ENCODE measurements at regions not wholly inside any gene's neighbourhood (a gene's known extent, or its start where the extent isn't known, plus 50 kb on each side); places are given as distances from the start of the nearest gene placed in this dataset.

GRCh38 chr9:80596579-80596978 lies 1024.8 kb downstream of the TLE4 start:
- Histone ChIP-seq H4K8ac (ENCODE audit: low read depth, low read length) (no peak overlapping the region), H2BK12ac (ENCODE audit: low read length) (no peak overlapping the region), H3K4me3 (ENCODE audit: low read length in 2 of 2) (no peak overlapping the region), H2BK5ac (ENCODE audit: low read length) (no peak overlapping the region), H3K4ac (ENCODE audit: low read length) (no peak overlapping the region), H3K9me3 (replicated peaks in 1 of 2; ENCODE audit: control insufficient read depth in 2 of 2, insufficient read depth in 1 of 2, low read depth in 1 of 2, low read length in 2 of 2) (peaks cover 0 to 4% of the 10 kb centered on the region in 2 donors), H4K91ac (ENCODE audit: low read depth, low read length, poor library complexity) (no peak overlapping the region), H2AFZ (ENCODE audit: low read length) (no peak overlapping the region), H2AK5ac (ENCODE audit: low read depth, low read length) (no peak overlapping the region), H2BK15ac (ENCODE audit: low read length) (no peak overlapping the region), H3K9ac (ENCODE audit: low read depth, low read length, poor library complexity) (no peak overlapping the region), H3K4me2 (ENCODE audit: insufficient read depth, low read length, poor library complexity, severe bottlenecking) (no peak overlapping the region), H3K27me3 (ENCODE audit: control insufficient read depth in 3 of 3, insufficient read depth in 3 of 3, low read depth in 1 of 3, low read length in 3 of 3) (no peaks in the 10 kb centered on the region), H3K18ac (ENCODE audit: low read length) (no peak overlapping the region), H3K4me1 (ENCODE audit: control insufficient read depth in 2 of 2, insufficient read depth in 1 of 2, low read depth in 1 of 2, low read length in 2 of 2) (no peaks in the 10 kb centered on the region), H3K27ac (replicated peaks; ENCODE audit: low read length) (no peak overlapping the region), H3K36me3 (replicated peaks in 1 of 2; ENCODE audit: control insufficient read depth in 2 of 2, insufficient read depth in 2 of 2, low read length in 2 of 2) (no peaks in the 10 kb centered on the region), H3K23ac (ENCODE audit: low read depth, low read length, poor library complexity) (no peak overlapping the region), H2BK120ac (ENCODE audit: low read depth, low read length) (no peak overlapping the region), H3K79me1 (ENCODE audit: low read depth, low read length) (no peaks in the 10 kb centered on the region), H3K14ac (ENCODE audit: low read length) (no peak overlapping the region)
- DNase-seq (ENCODE audit: low spot score): no peak

GRCh38 chr9:80595192-80595591 lies 1023.4 kb downstream of the TLE4 start:
- H2BK12ac ChIP-seq (ENCODE audit: low read length): no peak overlapping the region
- no peak overlapping the region for H4K8ac ChIP-seq (ENCODE audit: low read depth, low read length)
- H3K23ac ChIP-seq (ENCODE audit: low read depth, low read length, poor library complexity): no peak overlapping the region
- H3K4me1 ChIP-seq (ENCODE audit: control insufficient read depth in 2 of 2, insufficient read depth in 1 of 2, low read depth in 1 of 2, low read length in 2 of 2): no peaks in the 10 kb centered on the region
- no peak overlapping the region for H3K4ac ChIP-seq (ENCODE audit: low read length)
- no peak overlapping the region for H3K27ac ChIP-seq (replicated peaks; ENCODE audit: low read length)
- no peak overlapping the region for H2BK5ac ChIP-seq (ENCODE audit: low read length)
- no peak overlapping the region for H2AFZ ChIP-seq (ENCODE audit: low read length)
- H3K18ac ChIP-seq (ENCODE audit: low read length): no peak overlapping the region
- no peak overlapping the region for H2BK120ac ChIP-seq (ENCODE audit: low read depth, low read length)
- no peak for DNase-seq (ENCODE audit: low spot score)
- H4K91ac ChIP-seq (ENCODE audit: low read depth, low read length, poor library complexity): no peak overlapping the region
- H3K14ac ChIP-seq (ENCODE audit: low read length): no peak overlapping the region
- H3K9ac ChIP-seq (ENCODE audit: low read depth, low read length, poor library complexity): no peak overlapping the region
- no CpG with 5 or more reads among the region's 4 CpGs for WGBS, 2 donors (ENCODE audit: extremely low coverage in 2 of 2, insufficient read length in 2 of 2, insufficient replicate concordance in 1 of 2)
- H3K9me3 ChIP-seq (replicated peaks in 1 of 2; ENCODE audit: control insufficient read depth in 2 of 2, insufficient read depth in 1 of 2, low read depth in 1 of 2, low read length in 2 of 2): peaks cover 0 to 4% of the 10 kb centered on the region in 2 donors
- H2AK5ac ChIP-seq (ENCODE audit: low read depth, low read length): no peak overlapping the region
- no peaks in the 10 kb centered on the region for H3K27me3 ChIP-seq (ENCODE audit: control insufficient read depth in 3 of 3, insufficient read depth in 3 of 3, low read depth in 1 of 3, low read length in 3 of 3)
- no peak overlapping the region for H2BK15ac ChIP-seq (ENCODE audit: low read length)
- no peaks in the 10 kb centered on the region for H3K79me1 ChIP-seq (ENCODE audit: low read depth, low read length)
- H3K36me3 ChIP-seq (replicated peaks in 1 of 2; ENCODE audit: control insufficient read depth in 2 of 2, insufficient read depth in 2 of 2, low read length in 2 of 2): no peaks in the 10 kb centered on the region
- no peak overlapping the region for H3K4me2 ChIP-seq (ENCODE audit: insufficient read depth, low read length, poor library complexity, severe bottlenecking)
- no peak overlapping the region for H3K4me3 ChIP-seq (ENCODE audit: low read length in 2 of 2)

- no peak overlapping the region for H3K4me3 ChIP-seq (ENCODE audit: low read length in 2 of 2)
- no peaks in the 10 kb centered on the region for H3K27me3 ChIP-seq (ENCODE audit: control insufficient read depth in 3 of 3, insufficient read depth in 3 of 3, low read depth in 1 of 3, low read length in 3 of 3)
- no peak overlapping the region for H2BK120ac ChIP-seq (ENCODE audit: low read depth, low read length)
- H3K4ac ChIP-seq (ENCODE audit: low read length): no peak overlapping the region
- no peak overlapping the region for H2BK15ac ChIP-seq (ENCODE audit: low read length)
- peaks cover 0 to 4% of the 10 kb centered on the region in 2 donors for H3K9me3 ChIP-seq (replicated peaks in 1 of 2; ENCODE audit: control insufficient read depth in 2 of 2, insufficient read depth in 1 of 2, low read depth in 1 of 2, low read length in 2 of 2)
- no peak overlapping the region for H3K27ac ChIP-seq (replicated peaks; ENCODE audit: low read length)
- H2BK5ac ChIP-seq (ENCODE audit: low read length): no peak overlapping the region
- H4K91ac ChIP-seq (ENCODE audit: low read depth, low read length, poor library complexity): no peak overlapping the region
- H3K79me1 ChIP-seq (ENCODE audit: low read depth, low read length): no peaks in the 10 kb centered on the region
- no peak overlapping the region for H2AFZ ChIP-seq (ENCODE audit: low read length)
- H3K18ac ChIP-seq (ENCODE audit: low read length): no peak overlapping the region
- DNase-seq (ENCODE audit: low spot score): no peak
- H3K23ac ChIP-seq (ENCODE audit: low read depth, low read length, poor library complexity): no peak overlapping the region
- H3K14ac ChIP-seq (ENCODE audit: low read length): no peak overlapping the region
- peaks cover 0 to 6% of the 10 kb centered on the region in 2 donors for H3K4me1 ChIP-seq (ENCODE audit: control insufficient read depth in 2 of 2, insufficient read depth in 1 of 2, low read depth in 1 of 2, low read length in 2 of 2)
- no peak overlapping the region for H3K4me2 ChIP-seq (ENCODE audit: insufficient read depth, low read length, poor library complexity, severe bottlenecking)
- no peak overlapping the region for H4K8ac ChIP-seq (ENCODE audit: low read depth, low read length)
- H2AK5ac ChIP-seq (ENCODE audit: low read depth, low read length): no peak overlapping the region
- no peak overlapping the region for H3K9ac ChIP-seq (ENCODE audit: low read depth, low read length, poor library complexity)
- no peak overlapping the region for H2BK12ac ChIP-seq (ENCODE audit: low read length)
- H3K36me3 ChIP-seq (replicated peaks in 1 of 2; ENCODE audit: control insufficient read depth in 2 of 2, insufficient read depth in 2 of 2, low read length in 2 of 2): no peaks in the 10 kb centered on the region
These were observed 1020.6 kb downstream of the TLE4 start for GRCh38 chr9:80592413-80592812.

- no peak overlapping the region for H3K23ac ChIP-seq (ENCODE audit: low read depth, low read length, poor library complexity)
- H4K91ac ChIP-seq (ENCODE audit: low read depth, low read length, poor library complexity): no peak overlapping the region
- H3K14ac ChIP-seq (ENCODE audit: low read length): no peak overlapping the region
- no peak overlapping the region for H2BK5ac ChIP-seq (ENCODE audit: low read length)
- whole genome bisulfite sequencing, 2 donors (ENCODE audit: extremely low coverage in 2 of 2, insufficient read length in 2 of 2, insufficient replicate concordance in 1 of 2): no CpG with 5 or more reads among the region's 1 CpG
- no peaks in the 10 kb centered on the region for H3K9me3 ChIP-seq (replicated peaks in 1 of 2; ENCODE audit: control insufficient read depth in 2 of 2, insufficient read depth in 1 of 2, low read depth in 1 of 2, low read length in 2 of 2)
- no peak overlapping the region for H3K4ac ChIP-seq (ENCODE audit: low read length)
- H3K27me3 ChIP-seq (ENCODE audit: control insufficient read depth in 3 of 3, insufficient read depth in 3 of 3, low read depth in 1 of 3, low read length in 3 of 3): no peaks in the 10 kb centered on the region
- H2BK15ac ChIP-seq (ENCODE audit: low read length): no peak overlapping the region
- H2AK5ac ChIP-seq (ENCODE audit: low read depth, low read length): no peak overlapping the region
- H3K9ac ChIP-seq (ENCODE audit: low read depth, low read length, poor library complexity): no peak overlapping the region
- H2AFZ ChIP-seq (ENCODE audit: low read length): peak overlapping the region; percentile 28
- no peak overlapping the region for H4K8ac ChIP-seq (ENCODE audit: low read depth, low read length)
- no peaks in the 10 kb centered on the region for H3K36me3 ChIP-seq (replicated peaks in 1 of 2; ENCODE audit: control insufficient read depth in 2 of 2, insufficient read depth in 2 of 2, low read length in 2 of 2)
- H3K27ac ChIP-seq (replicated peaks; ENCODE audit: low read length): no peak overlapping the region
- H3K4me1 ChIP-seq (ENCODE audit: control insufficient read depth in 2 of 2, insufficient read depth in 1 of 2, low read depth in 1 of 2, low read length in 2 of 2): peaks cover 0 to 6% of the 10 kb centered on the region in 2 donors
- no peaks in the 10 kb centered on the region for H3K79me1 ChIP-seq (ENCODE audit: low read depth, low read length)
- H3K18ac ChIP-seq (ENCODE audit: low read length): no peak overlapping the region
- no peak overlapping the region for H2BK12ac ChIP-seq (ENCODE audit: low read length)
- no peak overlapping the region for H3K4me3 ChIP-seq (ENCODE audit: low read length in 2 of 2)
- DNase-seq (ENCODE audit: low spot score): no peak
- H3K4me2 ChIP-seq (ENCODE audit: insufficient read depth, low read length, poor library complexity, severe bottlenecking): no peak overlapping the region
- no peak overlapping the region for H2BK120ac ChIP-seq (ENCODE audit: low read depth, low read length)
These were observed 1015.1 kb downstream of the TLE4 start for GRCh38 chr9:80586786-80587330.
